GM12873 (cell line): ENCODE measurements at regions not wholly inside any gene's neighbourhood (a gene's known extent, or its start where the extent isn't known, plus 50 kb on each side); places are given as distances from the start of the nearest gene placed in this dataset.

Experiments
- CTCF ChIP-seq: IDR thresholded peaks from 2 replicates; pipeline ENCODE4 v1.5.1; 2012; ENCODE audit warnings: low read depth, mild to moderate bottlenecking, moderate library complexity, low read length, control low read depth; ENCODE audit not compliant: insufficient read depth; ENCODE audit errors: missing control alignments

DNA sequence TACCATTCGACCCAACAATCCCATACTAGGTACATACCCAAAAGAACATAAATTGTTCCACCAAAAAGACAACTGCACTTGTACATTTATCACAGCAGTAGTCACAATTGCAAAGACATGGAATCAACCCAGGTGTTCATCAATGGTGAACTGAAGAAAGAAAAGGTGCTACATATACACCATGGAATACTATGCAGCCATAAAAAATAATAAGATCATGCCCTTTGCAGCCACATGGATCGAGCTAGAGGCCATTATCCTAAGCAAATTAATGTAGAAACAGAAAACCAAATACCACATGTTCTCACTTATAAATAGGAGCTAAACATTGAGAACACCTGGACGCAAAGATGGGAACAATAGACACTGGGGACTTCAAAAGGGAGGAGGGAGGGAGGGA, 79.3 kb upstream of the NEBL start:
- no peak for TF ChIP-seq CTCF

GRCh38 chr10:20975236-20975635, 78.1 kb upstream of the NEBL start:
- no peak for TF ChIP-seq CTCF

- TF ChIP-seq CTCF, result no peak
These were observed 75.8 kb upstream of the NEBL start for GRCh38 chr10:20972925-20973324.

DNA sequence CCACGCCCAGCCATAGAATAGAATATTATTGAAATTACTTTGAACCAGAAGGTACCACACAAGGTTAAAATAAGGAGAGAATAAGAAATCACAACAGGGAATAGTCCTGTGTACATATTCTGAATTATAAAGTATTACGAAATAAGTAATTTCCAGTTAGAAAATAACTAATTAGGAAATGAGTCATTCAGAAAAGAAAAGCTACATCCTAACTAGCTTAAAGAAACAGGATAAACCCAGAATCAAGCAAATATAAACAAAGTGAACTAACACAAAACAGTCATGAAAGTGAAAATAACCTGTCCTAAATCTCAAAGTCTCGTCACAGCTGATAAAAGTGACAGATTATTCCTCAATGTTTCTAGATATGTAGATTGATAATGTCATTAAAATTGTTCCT, 74.8 kb upstream of the NEBL start:
- no peak for TF ChIP-seq CTCF

- TF ChIP-seq CTCF, result no peak
These were observed 73.6 kb upstream of the NEBL start for GRCh38 chr10:20970708-20971107.

GRCh38 chr10:20970044-20970443, 72.9 kb upstream of the NEBL start:
- no peak for TF ChIP-seq CTCF

- TF ChIP-seq CTCF, result no peak
These were observed 69.3 kb upstream of the NEBL start for GRCh38 chr10:20966426-20966825.
